GM23248 (cell line): ENCODE measurements at regions not wholly inside any gene's neighbourhood (a gene's known extent, or its start where the extent isn't known, plus 50 kb on each side); places are given as distances from the start of the nearest gene placed in this dataset.

Experiments
- EZH2 ChIP-seq: fragments of 200-600 bp; sonication (generic); IDR thresholded peaks from 2 replicates; pipeline ENCODE4 v1.6.1; 2018; ENCODE audit warnings: antibody characterized with exemption, mild to moderate bottlenecking; ENCODE audit not compliant: insufficient read depth, poor library complexity, severe bottlenecking
- EZH2phosphoT487 ChIP-seq: fragments of 200-600 bp; sonication (generic); IDR thresholded peaks from 2 replicates; pipeline ENCODE4 v1.6.1; 2018; ENCODE audit warnings: antibody characterized with exemption, moderate library complexity, mild to moderate bottlenecking, low read depth; ENCODE audit not compliant: insufficient read depth

DNA sequence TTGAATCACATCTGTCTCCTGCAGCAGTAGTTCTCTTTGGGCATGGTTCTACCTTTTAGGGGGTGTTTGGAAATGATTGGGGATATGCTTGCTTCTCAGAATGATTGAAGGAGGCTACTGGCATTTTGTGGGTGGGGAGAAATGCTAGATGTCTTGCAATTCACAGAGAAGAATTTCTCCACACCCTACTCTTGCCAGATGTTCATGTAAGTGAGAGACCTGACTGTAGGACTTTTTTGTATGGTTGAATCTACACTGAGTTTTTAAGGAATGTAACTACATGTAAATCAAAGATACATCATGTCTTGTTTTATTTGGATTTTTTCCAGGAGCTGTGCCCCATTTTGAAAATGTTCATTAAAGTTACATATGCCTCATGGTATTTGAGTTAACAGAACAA is 311.9 kb downstream of the PRDM2 start:
- TF ChIP-seq EZH2phosphoT487 = no peak
- TF ChIP-seq EZH2 = no peak
